ENCODE measurements at regions not wholly inside any gene's neighbourhood (a gene's known extent, or its start where the extent isn't known, plus 50 kb on each side); places are given as distances from the start of the nearest gene placed in this dataset.

DNA sequence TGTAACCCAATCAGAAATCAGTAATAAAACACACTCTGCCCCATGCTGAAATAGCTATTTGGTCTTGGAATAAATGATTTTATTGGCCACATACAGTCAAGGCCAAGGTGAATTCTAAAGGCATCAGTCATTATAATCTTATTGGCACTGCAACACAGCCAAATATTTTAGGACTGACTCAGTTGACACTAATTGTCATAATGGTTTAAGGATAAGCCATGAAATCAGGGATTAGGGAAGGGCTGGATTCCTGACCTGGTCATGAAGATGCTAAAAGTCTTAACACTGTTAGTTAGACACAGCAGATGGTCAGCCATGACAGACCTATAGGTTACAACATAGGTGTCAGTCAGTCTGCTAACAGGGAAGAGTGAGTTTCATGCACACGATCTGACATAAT lies 330.3 kb upstream of the NPSR1 start:
- Histone ChIP-seq H3K4me1 (ENCODE audit: control extremely low read depth in 1 of 4, control insufficient read depth in 4 of 4, insufficient read depth in 4 of 4, low read length in 3 of 4) (no peaks in the 10 kb centered on the region), H3K27ac (ENCODE audit: insufficient read depth in 1 of 2, low read depth in 1 of 2, low read length in 2 of 2, poor library complexity in 1 of 2, severe bottlenecking in 2 of 2) (no peak overlapping the region), H3K9me3 (ENCODE audit: control extremely low read depth in 1 of 5, control insufficient read depth in 4 of 5, insufficient read depth in 2 of 5, low read depth in 1 of 5, low read length in 4 of 5) (peaks cover 0 to 2% (median 0%) of the 10 kb centered on the region in 5 experiments), H3K36me3 (ENCODE audit: control insufficient read depth in 4 of 4, insufficient read depth in 4 of 4, low read length in 3 of 4) (no peaks in the 10 kb centered on the region), H3K4me3 (ENCODE audit: control insufficient read depth in 1 of 7, extremely low read depth in 1 of 7, insufficient read depth in 4 of 7, low read depth in 2 of 7, low read length in 6 of 7) (no peak overlapping the region), H3K27me3 (replicated peaks in 2 of 5; ENCODE audit: control insufficient read depth in 4 of 5, insufficient read depth in 5 of 5, low read length in 4 of 5) (peaks cover 0 to 5% (median 2%) of the 10 kb centered on the region in 5 experiments)
- DNase-seq, result no peak
- WGBS (ENCODE audit: insufficient coverage), result 91% methylated on average over 1 of the region's 1 CpG
- CTCF ChIA-PET, result interaction anchor here (0.9 kb wide), 1 partner anchor 8 kb away, joined by 3 read pairs; no protein-coding TSS in a partner anchor
- POLR2A ChIA-PET, result no interaction called here

DNA sequence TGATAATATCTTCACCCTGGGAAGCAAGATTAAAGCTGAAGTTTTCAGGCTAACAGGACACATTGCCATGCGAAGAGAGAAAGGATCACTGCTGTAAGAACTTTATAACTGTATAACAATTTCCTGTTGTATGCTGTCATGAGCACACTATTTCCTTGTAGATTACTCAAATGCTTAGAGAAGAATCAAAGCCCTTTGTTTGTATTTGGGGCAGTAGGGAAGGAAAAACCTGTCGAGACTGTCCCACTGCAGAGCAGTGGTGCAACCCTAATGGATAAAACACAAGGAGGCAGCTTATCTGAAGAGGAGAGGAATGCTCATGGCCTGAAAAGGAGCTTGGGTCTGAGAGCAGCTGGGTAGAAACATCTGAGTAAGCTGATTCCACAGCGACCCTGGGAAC lies 327.7 kb upstream of the NPSR1 start:
- ChIA-PET CTCF (no interaction called here), POLR2A (no interaction called here)
- Histone ChIP-seq H3K36me3 (ENCODE audit: control insufficient read depth in 4 of 4, insufficient read depth in 4 of 4, low read length in 3 of 4) (no peaks in the 10 kb centered on the region), H3K27me3 (replicated peaks in 2 of 5; ENCODE audit: control insufficient read depth in 4 of 5, insufficient read depth in 5 of 5, low read length in 4 of 5) (peaks cover 0 to 2% (median 0%) of the 10 kb centered on the region in 5 experiments), H3K4me1 (ENCODE audit: control extremely low read depth in 1 of 4, control insufficient read depth in 4 of 4, insufficient read depth in 4 of 4, low read length in 3 of 4) (no peaks in the 10 kb centered on the region), H3K9me3 (ENCODE audit: control extremely low read depth in 1 of 5, control insufficient read depth in 4 of 5, insufficient read depth in 2 of 5, low read depth in 1 of 5, low read length in 4 of 5) (peaks cover 0 to 2% (median 0%) of the 10 kb centered on the region in 5 experiments), H3K27ac (ENCODE audit: insufficient read depth in 1 of 2, low read depth in 1 of 2, low read length in 2 of 2, poor library complexity in 1 of 2, severe bottlenecking in 2 of 2) (no peak overlapping the region), H3K4me3 (ENCODE audit: control insufficient read depth in 1 of 7, extremely low read depth in 1 of 7, insufficient read depth in 4 of 7, low read depth in 2 of 7, low read length in 6 of 7) (no peak overlapping the region)
- DNase-seq, result no peak
- 71% methylated on average over 2 of the region's 3 CpGs for WGBS (ENCODE audit: insufficient coverage)

DNA sequence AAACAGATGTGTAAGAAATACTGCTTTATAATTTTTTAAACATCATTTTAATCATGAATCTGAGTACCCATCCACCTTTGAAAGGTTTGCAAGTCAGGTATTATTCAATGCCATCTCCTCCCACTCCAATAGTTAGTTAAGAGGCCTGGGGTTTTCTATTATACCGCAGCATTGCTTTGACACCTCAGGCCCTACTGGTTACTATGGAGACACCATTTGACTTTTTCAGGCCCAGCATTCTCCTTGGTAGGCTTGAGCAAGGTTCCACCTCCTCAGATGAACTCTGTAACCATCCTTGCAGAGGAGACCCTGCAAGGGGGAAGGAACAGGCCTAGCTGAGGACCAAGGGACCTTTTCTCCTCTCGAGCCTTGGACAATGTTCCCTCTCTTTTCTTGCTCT lies 326.9 kb upstream of the NPSR1 start:
- Histone ChIP-seq H3K9me3 (ENCODE audit: control extremely low read depth in 1 of 5, control insufficient read depth in 4 of 5, insufficient read depth in 2 of 5, low read depth in 1 of 5, low read length in 4 of 5) (peaks cover 0 to 2% (median 0%) of the 10 kb centered on the region in 5 experiments), H3K27me3 (replicated peaks in 2 of 5; ENCODE audit: control insufficient read depth in 4 of 5, insufficient read depth in 5 of 5, low read length in 4 of 5) (peaks cover 0 to 2% (median 0%) of the 10 kb centered on the region in 5 experiments), H3K27ac (ENCODE audit: insufficient read depth in 1 of 2, low read depth in 1 of 2, low read length in 2 of 2, poor library complexity in 1 of 2, severe bottlenecking in 2 of 2) (no peak overlapping the region), H3K4me3 (ENCODE audit: control insufficient read depth in 1 of 7, extremely low read depth in 1 of 7, insufficient read depth in 4 of 7, low read depth in 2 of 7, low read length in 6 of 7) (no peak overlapping the region), H3K4me1 (ENCODE audit: control extremely low read depth in 1 of 4, control insufficient read depth in 4 of 4, insufficient read depth in 4 of 4, low read length in 3 of 4) (no peaks in the 10 kb centered on the region), H3K36me3 (ENCODE audit: control insufficient read depth in 4 of 4, insufficient read depth in 4 of 4, low read length in 3 of 4) (no peaks in the 10 kb centered on the region)
- 91% methylated on average over 2 of the region's 2 CpGs for WGBS (ENCODE audit: insufficient coverage)
- POLR2A ChIA-PET, result no interaction called here
- CTCF ChIA-PET, result no interaction called here
- DNase-seq, result no peak

DNA sequence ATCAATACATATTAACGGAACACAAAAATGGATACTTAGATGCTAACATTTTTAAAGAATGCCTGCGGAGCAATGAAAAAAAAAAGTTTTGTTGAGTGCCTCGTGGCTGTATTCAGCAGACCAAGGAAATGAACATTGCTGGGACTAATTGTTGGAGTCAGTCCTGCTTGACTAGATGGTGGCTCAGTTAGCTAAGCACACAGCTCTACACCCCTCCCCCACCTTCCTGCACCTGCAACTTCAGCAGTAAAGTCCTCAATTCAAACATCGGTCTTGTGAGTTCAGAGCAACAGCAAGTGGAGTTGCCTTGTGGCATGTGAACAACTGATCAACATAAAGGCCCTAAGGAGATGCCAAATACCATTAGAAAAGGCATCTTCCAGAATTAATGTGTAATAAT lies 326.0 kb upstream of the NPSR1 start:
- no peaks in the 10 kb centered on the region for H3K36me3 ChIP-seq (ENCODE audit: control insufficient read depth in 4 of 4, insufficient read depth in 4 of 4, low read length in 3 of 4)
- ChIA-PET CTCF (no interaction called here), POLR2A (no interaction called here)
- H3K4me3 ChIP-seq (ENCODE audit: control insufficient read depth in 1 of 7, extremely low read depth in 1 of 7, insufficient read depth in 4 of 7, low read depth in 2 of 7, low read length in 6 of 7), result no peak overlapping the region
- no peak overlapping the region for H3K27ac ChIP-seq (ENCODE audit: insufficient read depth in 1 of 2, low read depth in 1 of 2, low read length in 2 of 2, poor library complexity in 1 of 2, severe bottlenecking in 2 of 2)
- H3K4me1 ChIP-seq (ENCODE audit: control extremely low read depth in 1 of 4, control insufficient read depth in 4 of 4, insufficient read depth in 4 of 4, low read length in 3 of 4), result no peaks in the 10 kb centered on the region
- no peaks in the 10 kb centered on the region for H3K27me3 ChIP-seq (replicated peaks in 2 of 5; ENCODE audit: control insufficient read depth in 4 of 5, insufficient read depth in 5 of 5, low read length in 4 of 5)
- H3K9me3 ChIP-seq (ENCODE audit: control extremely low read depth in 1 of 5, control insufficient read depth in 4 of 5, insufficient read depth in 2 of 5, low read depth in 1 of 5, low read length in 4 of 5), result peaks cover 0 to 2% (median 0%) of the 10 kb centered on the region in 5 experiments
- DNase-seq, result no peak
- 100% methylated on average over 2 of the region's 4 CpGs for WGBS (ENCODE audit: insufficient coverage)

DNA sequence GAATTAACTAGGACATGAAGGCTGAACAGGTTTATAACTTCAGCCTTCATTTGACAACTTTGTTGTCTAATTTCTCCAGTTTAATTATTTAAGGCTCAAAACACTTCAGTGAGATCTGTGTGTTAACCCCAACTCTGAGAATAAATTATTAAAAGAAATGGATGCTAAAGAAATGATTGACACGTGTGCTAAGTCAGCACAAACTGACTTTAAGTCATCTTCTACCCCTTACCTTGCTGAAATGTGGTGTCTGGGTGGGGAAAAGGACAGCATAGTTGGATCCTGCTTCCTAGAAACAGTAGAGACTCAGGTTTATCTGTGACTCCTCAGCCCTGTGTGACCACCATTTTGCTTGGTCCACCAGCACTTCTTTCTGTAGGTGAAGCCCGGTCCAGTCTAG lies 324.8 kb upstream of the NPSR1 start:
- WGBS (ENCODE audit: insufficient coverage), result no CpG with 5 or more reads among the region's 2 CpGs
- no peaks in the 10 kb centered on the region for H3K4me1 ChIP-seq (ENCODE audit: control extremely low read depth in 1 of 4, control insufficient read depth in 4 of 4, insufficient read depth in 4 of 4, low read length in 3 of 4)
- ChIA-PET POLR2A (no interaction called here), CTCF (no interaction called here)
- no peak overlapping the region for H3K27ac ChIP-seq (ENCODE audit: insufficient read depth in 1 of 2, low read depth in 1 of 2, low read length in 2 of 2, poor library complexity in 1 of 2, severe bottlenecking in 2 of 2)
- H3K9me3 ChIP-seq (ENCODE audit: control extremely low read depth in 1 of 5, control insufficient read depth in 4 of 5, insufficient read depth in 2 of 5, low read depth in 1 of 5, low read length in 4 of 5), result no peaks in the 10 kb centered on the region
- no peak for DNase-seq
- H3K27me3 ChIP-seq (replicated peaks in 2 of 5; ENCODE audit: control insufficient read depth in 4 of 5, insufficient read depth in 5 of 5, low read length in 4 of 5), result no peaks in the 10 kb centered on the region
- H3K4me3 ChIP-seq (ENCODE audit: control insufficient read depth in 1 of 7, extremely low read depth in 1 of 7, insufficient read depth in 4 of 7, low read depth in 2 of 7, low read length in 6 of 7), result no peak overlapping the region
- H3K36me3 ChIP-seq (ENCODE audit: control insufficient read depth in 4 of 4, insufficient read depth in 4 of 4, low read length in 3 of 4), result no peaks in the 10 kb centered on the region

DNA sequence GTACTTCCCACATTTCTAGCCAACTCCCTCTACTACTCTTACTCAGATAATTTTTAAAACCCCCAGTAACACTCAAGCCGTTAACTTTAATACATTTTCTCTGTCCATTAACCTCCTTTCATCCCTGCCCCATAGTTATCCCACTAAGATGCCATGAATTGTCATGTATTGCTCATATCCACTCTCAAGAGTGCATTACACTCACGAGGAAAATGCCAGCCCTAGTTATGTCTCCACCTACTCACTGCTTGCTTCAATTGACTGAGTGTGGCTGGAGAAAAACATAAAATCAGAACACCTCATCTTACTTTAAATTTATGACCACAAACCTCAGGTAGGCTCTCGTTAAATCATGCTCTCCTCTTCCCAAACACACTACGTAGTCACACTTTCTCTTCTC lies 324.1 kb upstream of the NPSR1 start:
- Histone ChIP-seq H3K9me3 (ENCODE audit: control extremely low read depth in 1 of 5, control insufficient read depth in 4 of 5, insufficient read depth in 2 of 5, low read depth in 1 of 5, low read length in 4 of 5) (no peaks in the 10 kb centered on the region), H3K36me3 (ENCODE audit: control insufficient read depth in 4 of 4, insufficient read depth in 4 of 4, low read length in 3 of 4) (no peaks in the 10 kb centered on the region), H3K27ac (ENCODE audit: insufficient read depth in 1 of 2, low read depth in 1 of 2, low read length in 2 of 2, poor library complexity in 1 of 2, severe bottlenecking in 2 of 2) (no peak overlapping the region), H3K27me3 (replicated peaks in 2 of 5; ENCODE audit: control insufficient read depth in 4 of 5, insufficient read depth in 5 of 5, low read length in 4 of 5) (no peaks in the 10 kb centered on the region), H3K4me1 (ENCODE audit: control extremely low read depth in 1 of 4, control insufficient read depth in 4 of 4, insufficient read depth in 4 of 4, low read length in 3 of 4) (no peaks in the 10 kb centered on the region), H3K4me3 (ENCODE audit: control insufficient read depth in 1 of 7, extremely low read depth in 1 of 7, insufficient read depth in 4 of 7, low read depth in 2 of 7, low read length in 6 of 7) (no peak overlapping the region)
- DNase-seq, result no peak
- ChIA-PET POLR2A (no interaction called here), CTCF (no interaction called here)
- WGBS (ENCODE audit: insufficient coverage), result 79% methylated on average over 3 of the region's 4 CpGs

DNA sequence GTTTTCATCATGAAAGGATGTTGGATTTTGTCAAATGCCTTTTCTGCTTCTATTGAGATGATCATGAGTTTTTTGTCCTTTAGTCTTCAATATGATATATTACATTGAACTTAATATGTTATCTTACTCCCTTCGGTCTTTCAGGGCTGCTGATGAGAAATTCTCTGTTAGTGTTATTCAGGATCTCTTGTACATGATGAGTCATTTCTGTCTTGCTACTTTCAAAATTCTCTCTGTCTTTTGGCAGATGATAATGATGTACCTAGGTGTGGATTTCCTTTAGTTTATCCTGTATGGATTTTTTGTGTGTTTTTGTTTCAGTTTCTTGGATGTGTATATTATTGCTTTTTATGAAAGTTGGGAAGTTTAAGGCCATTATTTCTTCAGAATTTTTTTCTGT lies 320.9 kb upstream of the NPSR1 start:
- no peak for DNase-seq
- Histone ChIP-seq H3K27me3 (replicated peaks in 2 of 5; ENCODE audit: control insufficient read depth in 4 of 5, insufficient read depth in 5 of 5, low read length in 4 of 5) (no peaks in the 10 kb centered on the region), H3K36me3 (ENCODE audit: control insufficient read depth in 4 of 4, insufficient read depth in 4 of 4, low read length in 3 of 4) (no peaks in the 10 kb centered on the region), H3K9me3 (ENCODE audit: control extremely low read depth in 1 of 5, control insufficient read depth in 4 of 5, insufficient read depth in 2 of 5, low read depth in 1 of 5, low read length in 4 of 5) (no peaks in the 10 kb centered on the region), H3K4me3 (ENCODE audit: control insufficient read depth in 1 of 7, extremely low read depth in 1 of 7, insufficient read depth in 4 of 7, low read depth in 2 of 7, low read length in 6 of 7) (no peak overlapping the region), H3K4me1 (ENCODE audit: control extremely low read depth in 1 of 4, control insufficient read depth in 4 of 4, insufficient read depth in 4 of 4, low read length in 3 of 4) (no peaks in the 10 kb centered on the region), H3K27ac (ENCODE audit: insufficient read depth in 1 of 2, low read depth in 1 of 2, low read length in 2 of 2, poor library complexity in 1 of 2, severe bottlenecking in 2 of 2) (no peak overlapping the region)
- ChIA-PET CTCF (no interaction called here), POLR2A (no interaction called here)
- WGBS (ENCODE audit: insufficient coverage), result no CpG with 5 or more reads among the region's 1 CpG
